Nephron (organoid): ENCODE measurements at regions not wholly inside any gene's neighbourhood (a gene's known extent, or its start where the extent isn't known, plus 50 kb on each side); places are given as distances from the start of the nearest gene placed in this dataset.
"Not testable (repeated sequence)": the region's sequence is repeated elsewhere in the genome, so short reads cannot be mapped to it uniquely, and the experiment has no call there.

Experiments used
- H3K27ac Mint-ChIP-seq, 3 experiments: 2 replicates each; pipeline ENCODE4 v1.8.0; 2020; ENCODE audit warnings: mixed read lengths in 3 of 3, mild to moderate bottlenecking in 2 of 3, moderate library complexity in 1 of 3
- H3K27me3 Mint-ChIP-seq: 2 replicates; pipeline ENCODE4 v1.8.0; 2021; ENCODE audit warnings: low read depth, mild to moderate bottlenecking, moderate library complexity, mixed read lengths
- H3K36me3 Mint-ChIP-seq: 2 replicates; pipeline ENCODE4 v1.8.0; 2020; ENCODE audit warnings: low read depth, mixed read lengths
- H3K4me1 Mint-ChIP-seq: 2 replicates; pipeline ENCODE4 v1.8.0; 2020; ENCODE audit warnings: mixed read lengths
- H3K4me3 Mint-ChIP-seq, 3 experiments: 2 replicates each; pipeline ENCODE4 v1.8.0; 2020; ENCODE audit warnings: mild to moderate bottlenecking in 3 of 3, mixed read lengths in 3 of 3, moderate library complexity in 2 of 3
- H3K9me3 Mint-ChIP-seq: 2 replicates; pipeline ENCODE4 v1.8.0; 2020; ENCODE audit warnings: mixed read lengths
- TF ChIP-seq, protein P1 (sequence below), 3 experiments: fragments of 200-600 bp; sonication (generic); IDR thresholded peaks; one replicate each; pipeline ENCODE4 v1.5.0; 2021; ENCODE audit warnings: antibody characterized with exemption in 3 of 3; ENCODE audit not compliant: unreplicated experiment in 3 of 3

DNA sequence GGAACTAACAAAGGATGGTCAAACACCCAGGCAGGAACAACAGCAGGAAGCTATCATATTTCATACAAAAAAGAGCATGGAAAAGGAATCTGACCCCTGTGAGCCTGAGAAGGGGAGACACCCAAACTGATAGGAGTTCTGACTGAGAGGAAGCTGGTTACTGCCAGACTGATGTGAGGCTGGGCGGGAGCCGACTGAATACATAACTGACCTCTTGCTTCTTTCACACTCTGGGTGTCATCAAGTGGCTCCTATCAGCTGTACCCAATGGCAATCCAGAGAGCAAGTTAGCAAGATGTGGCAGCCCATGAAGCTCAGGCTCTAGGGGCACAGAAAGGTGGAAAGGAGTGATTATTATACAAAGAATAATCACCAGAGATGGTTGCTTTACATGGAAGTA lies 795.1 kb upstream of the HS3ST5 start:
- H3K27me3 Mint-ChIP-seq, result no peaks in the 10 kb centered on the region
- no peaks in the 10 kb centered on the region for H3K36me3 Mint-ChIP-seq
- H3K27ac Mint-ChIP-seq, result no peak overlapping the region
- H3K4me1 Mint-ChIP-seq, result no peaks in the 10 kb centered on the region
- TF ChIP-seq, protein P1, sequence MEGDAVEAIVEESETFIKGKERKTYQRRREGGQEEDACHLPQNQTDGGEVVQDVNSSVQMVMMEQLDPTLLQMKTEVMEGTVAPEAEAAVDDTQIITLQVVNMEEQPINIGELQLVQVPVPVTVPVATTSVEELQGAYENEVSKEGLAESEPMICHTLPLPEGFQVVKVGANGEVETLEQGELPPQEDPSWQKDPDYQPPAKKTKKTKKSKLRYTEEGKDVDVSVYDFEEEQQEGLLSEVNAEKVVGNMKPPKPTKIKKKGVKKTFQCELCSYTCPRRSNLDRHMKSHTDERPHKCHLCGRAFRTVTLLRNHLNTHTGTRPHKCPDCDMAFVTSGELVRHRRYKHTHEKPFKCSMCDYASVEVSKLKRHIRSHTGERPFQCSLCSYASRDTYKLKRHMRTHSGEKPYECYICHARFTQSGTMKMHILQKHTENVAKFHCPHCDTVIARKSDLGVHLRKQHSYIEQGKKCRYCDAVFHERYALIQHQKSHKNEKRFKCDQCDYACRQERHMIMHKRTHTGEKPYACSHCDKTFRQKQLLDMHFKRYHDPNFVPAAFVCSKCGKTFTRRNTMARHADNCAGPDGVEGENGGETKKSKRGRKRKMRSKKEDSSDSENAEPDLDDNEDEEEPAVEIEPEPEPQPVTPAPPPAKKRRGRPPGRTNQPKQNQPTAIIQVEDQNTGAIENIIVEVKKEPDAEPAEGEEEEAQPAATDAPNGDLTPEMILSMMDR (IDR thresholded peaks at IDR 0.05; ENCODE audit: unreplicated experiment in 3 of 3), result no peak
- no peaks in the 10 kb centered on the region for H3K9me3 Mint-ChIP-seq
- no peak overlapping the region for H3K4me3 Mint-ChIP-seq

DNA sequence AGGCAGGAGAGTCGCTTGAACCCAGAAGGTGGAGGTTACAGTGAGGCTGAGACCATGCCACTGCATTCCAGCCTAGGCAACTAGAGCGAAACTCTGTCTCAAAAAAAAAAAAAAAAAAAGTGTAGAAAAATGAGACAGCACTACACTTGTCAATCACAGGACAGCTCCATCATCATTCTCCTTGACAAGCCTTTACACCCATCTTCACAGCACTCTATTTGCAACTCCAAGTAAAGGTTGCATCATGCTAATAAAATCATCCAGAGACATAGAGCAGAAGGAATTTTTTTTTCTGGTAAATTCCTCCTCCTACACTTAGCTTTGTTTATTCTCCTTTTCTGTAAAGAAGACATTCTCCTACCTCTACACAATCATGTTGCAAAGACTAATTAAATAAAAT lies 791.0 kb upstream of the HS3ST5 start:
- Mint-ChIP-seq H3K36me3 (no peaks in the 10 kb centered on the region), H3K27ac (no peak overlapping the region), H3K27me3 (no peaks in the 10 kb centered on the region), H3K4me1 (no peaks in the 10 kb centered on the region), H3K9me3 (no peaks in the 10 kb centered on the region), H3K4me3 (no peak overlapping the region)
- TF ChIP-seq, protein P1 (IDR thresholded peaks at IDR 0.05; ENCODE audit: unreplicated experiment in 3 of 3), result no peak

DNA sequence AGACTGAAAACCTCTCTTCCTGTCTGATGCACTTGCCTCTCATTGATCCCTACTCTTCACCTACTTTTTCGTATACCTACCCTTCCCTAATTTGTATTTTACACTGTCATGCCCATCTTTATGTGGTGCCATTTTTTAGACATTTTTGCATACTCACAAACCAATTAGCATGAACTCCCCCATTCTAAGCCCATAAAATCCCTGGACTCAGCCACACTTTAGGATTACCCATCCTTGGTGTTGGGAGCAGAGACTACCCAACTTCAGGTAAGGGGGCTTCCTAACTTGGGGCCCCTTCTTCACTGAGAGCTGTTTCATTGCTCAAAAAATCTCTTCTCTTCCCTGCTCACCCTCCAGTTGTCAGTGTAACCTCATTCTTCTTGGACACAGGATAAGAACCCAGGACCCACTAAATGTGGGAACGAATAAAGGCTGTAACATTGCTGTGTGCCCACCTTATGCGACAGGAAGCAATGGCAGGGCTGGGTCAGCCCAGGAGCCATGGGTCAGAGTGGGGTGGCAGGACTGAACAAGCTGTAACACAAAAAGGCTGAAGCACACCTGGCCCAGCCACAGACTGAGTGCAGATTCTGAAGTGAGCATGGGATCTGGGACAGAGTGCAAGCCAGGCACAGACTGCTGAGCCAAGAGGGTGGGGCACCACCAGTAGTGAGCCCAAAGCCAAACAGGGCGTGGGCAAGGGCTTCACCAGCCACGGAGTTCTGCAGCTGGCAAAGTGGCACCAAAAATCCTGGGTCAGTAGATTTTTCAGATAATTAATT lies 789.1 kb upstream of the HS3ST5 start:
- Mint-ChIP-seq H3K27ac (no peak overlapping the region), H3K4me3 (no peak overlapping the region), H3K9me3 (no peaks in the 10 kb centered on the region), H3K4me1 (no peaks in the 10 kb centered on the region), H3K36me3 (no peaks in the 10 kb centered on the region), H3K27me3 (no peaks in the 10 kb centered on the region)
- TF ChIP-seq, protein P1 (IDR thresholded peaks at IDR 0.05; ENCODE audit: unreplicated experiment in 3 of 3), result no peak

DNA sequence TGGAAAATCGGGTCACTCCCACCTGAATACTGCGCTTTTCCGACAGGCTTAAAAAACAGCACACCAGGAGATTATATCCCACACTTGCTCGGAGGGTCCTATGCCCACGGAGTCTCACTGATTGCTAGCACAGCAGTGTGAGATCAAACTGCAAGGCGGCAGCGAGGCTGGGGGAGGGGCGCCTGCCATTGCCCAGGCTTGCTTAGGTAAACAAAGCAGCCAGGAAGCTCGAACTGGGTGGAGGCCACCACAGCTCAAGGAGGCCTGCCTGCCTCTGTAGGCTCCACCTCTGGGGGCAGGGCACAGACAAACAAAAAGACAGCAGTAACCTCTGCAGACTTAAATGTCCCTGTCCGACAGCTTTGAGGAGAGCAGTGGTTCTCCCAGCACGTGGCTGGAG lies 778.7 kb upstream of the HS3ST5 start:
- H3K4me3 Mint-ChIP-seq, H3K36me3 Mint-ChIP-seq, H3K27me3 Mint-ChIP-seq, H3K27ac Mint-ChIP-seq, H3K4me1 Mint-ChIP-seq, H3K9me3 Mint-ChIP-seq: not testable (repeated sequence)

DNA sequence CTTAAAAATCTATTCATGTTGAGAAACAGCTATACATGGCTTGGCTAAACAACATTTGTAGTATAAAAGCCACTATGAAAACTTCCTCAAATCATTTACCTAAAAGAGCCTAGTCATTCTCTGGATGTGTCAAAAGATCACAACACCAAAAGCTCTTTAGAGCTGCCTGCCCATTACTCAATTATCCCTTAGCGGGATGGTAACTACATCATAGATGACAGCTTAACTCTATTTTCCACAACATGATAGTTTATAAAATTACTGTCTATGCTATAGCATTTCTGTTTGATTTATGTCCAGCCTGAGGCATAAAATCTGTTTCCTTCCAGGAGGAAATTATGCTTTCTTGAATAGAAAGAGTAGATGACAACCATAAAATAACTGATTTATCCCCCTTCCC lies 777.6 kb upstream of the HS3ST5 start:
- H3K9me3 Mint-ChIP-seq, result peaks cover 5% of the 10 kb centered on the region
- peaks cover 5% of the 10 kb centered on the region for H3K36me3 Mint-ChIP-seq
- H3K4me1 Mint-ChIP-seq, result no peaks in the 10 kb centered on the region
- H3K27ac Mint-ChIP-seq, result no peak overlapping the region
- TF ChIP-seq, protein P1 (IDR thresholded peaks at IDR 0.05; ENCODE audit: unreplicated experiment in 3 of 3), result no peak
- no peaks in the 10 kb centered on the region for H3K27me3 Mint-ChIP-seq
- H3K4me3 Mint-ChIP-seq, result no peak overlapping the region

DNA sequence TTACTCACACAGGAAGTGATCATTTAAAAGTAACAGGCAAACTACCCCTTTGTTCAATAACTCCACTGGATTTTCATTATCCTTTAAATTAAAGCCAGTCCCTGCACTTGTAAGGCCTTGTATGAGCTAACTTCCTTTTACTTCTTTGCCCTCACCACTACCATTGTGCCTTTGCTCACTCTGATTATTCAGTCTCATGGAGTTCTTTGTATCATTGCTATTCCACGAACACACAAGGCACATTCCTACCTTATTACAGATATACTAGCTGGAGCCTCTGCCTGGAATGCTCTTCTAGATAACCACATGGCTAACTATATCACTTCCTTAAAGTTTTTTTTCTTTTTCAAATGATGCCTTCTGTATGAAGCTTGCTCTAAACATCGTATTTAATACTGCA lies 748.6 kb upstream of the HS3ST5 start:
- H3K27me3 Mint-ChIP-seq, result no peaks in the 10 kb centered on the region
- no peaks in the 10 kb centered on the region for H3K36me3 Mint-ChIP-seq
- TF ChIP-seq, protein P1 (IDR thresholded peaks at IDR 0.05; ENCODE audit: unreplicated experiment in 3 of 3), result no peak
- peaks cover 16% of the 10 kb centered on the region for H3K9me3 Mint-ChIP-seq
- H3K27ac Mint-ChIP-seq, result no peak overlapping the region
- H3K4me3 Mint-ChIP-seq, result no peak overlapping the region
- no peaks in the 10 kb centered on the region for H3K4me1 Mint-ChIP-seq
